ENCODE measurements at regions not wholly inside any gene's neighbourhood (a gene's known extent, or its start where the extent isn't known, plus 50 kb on each side); places are given as distances from the start of the nearest gene placed in this dataset.
"Not testable (repeated sequence)": the region's sequence is repeated elsewhere in the genome, so short reads cannot be mapped to it uniquely, and the experiment has no call there.

GRCh38 chr15:93823971-93824913 lies 407.1 kb upstream of the MCTP2 start:
- DNase-seq (ENCODE audit: low spot score): no peak

DNA sequence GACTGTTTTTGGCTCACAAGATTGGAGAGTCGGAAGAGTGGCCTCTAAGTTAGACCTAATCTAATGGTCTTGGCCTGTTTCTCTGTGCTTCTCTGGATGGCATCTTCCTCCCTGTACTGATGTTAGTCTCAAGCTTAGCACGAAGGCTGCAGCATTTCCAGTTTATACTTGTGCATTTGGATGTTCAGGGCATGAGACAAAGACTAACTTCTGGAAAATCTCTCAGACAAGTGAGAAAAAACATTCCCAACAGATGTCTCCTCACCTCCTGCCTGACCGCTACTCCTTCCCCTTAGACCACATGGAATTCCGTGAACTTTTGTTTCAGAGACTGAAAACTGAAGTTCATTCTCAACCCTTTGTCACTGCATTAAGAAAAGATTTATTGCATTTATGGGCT lies 410.8 kb upstream of the MCTP2 start:
- no peak for DNase-seq (ENCODE audit: low spot score)

GRCh38 chr15:93819826-93820225 lies 411.5 kb upstream of the MCTP2 start:
- no peak for DNase-seq (ENCODE audit: low spot score)

GRCh38 chr15:93816815-93817214 lies 414.5 kb upstream of the MCTP2 start:
- no peak for DNase-seq (ENCODE audit: low spot score)

DNA sequence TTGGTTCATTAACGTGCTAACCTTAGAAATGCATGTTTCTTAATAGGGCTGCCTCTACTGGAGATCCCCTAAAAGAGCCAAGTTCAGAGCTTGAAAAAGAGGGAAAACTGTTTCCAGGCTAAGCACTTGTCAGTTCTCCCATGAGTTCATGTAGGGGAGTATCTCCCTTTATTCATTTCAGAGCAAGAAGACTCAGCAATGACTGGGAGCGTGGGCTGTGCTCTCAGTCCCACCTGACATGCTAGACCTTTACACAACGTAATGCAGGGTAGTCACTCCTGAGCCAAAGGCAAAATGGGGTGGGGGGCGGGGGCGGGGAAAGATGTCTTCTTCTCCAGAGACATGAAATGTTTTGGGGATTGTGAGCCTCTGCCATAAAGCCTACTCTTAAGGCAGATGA lies 420.1 kb upstream of the MCTP2 start:
- no peak for DNase-seq (ENCODE audit: low spot score)

- no peak for DNase-seq (ENCODE audit: low spot score)
Observed at GRCh38 chr15:93809516-93809915, 421.8 kb upstream of the MCTP2 start.

DNA sequence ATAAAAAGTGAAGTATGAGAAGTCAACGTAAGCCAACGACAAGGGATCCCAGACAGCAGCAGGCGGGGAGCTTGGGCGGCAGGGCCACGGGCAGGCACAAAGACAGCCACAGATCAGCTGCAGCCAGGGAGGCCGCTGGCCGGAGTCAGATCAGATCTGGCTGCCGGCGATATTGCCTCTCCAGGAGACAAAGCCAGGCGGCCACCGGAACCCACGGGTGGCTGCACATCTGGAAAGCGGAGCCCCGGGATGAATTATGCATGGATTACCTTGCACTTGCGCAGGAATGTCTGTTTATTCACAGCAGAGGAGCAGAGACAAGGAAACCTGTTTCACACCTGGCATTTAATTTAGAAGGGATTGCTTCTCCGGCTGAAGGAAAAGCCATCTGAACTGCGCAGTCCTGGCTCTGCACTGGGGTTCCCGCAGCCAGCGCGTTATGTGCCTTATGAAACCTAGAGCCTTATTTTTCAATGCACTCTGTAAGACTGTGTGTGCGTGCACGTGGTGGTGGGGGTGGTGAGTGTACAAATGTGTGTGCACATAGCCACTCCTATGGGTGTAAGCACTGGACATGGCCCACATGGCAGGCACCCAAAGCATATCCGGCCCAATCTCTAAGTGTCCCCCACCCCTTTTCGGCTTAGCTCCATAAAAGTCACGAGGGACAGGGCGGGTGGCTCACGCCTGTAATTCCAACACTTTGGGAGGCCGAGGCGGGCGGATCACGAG lies 427.8 kb upstream of the MCTP2 start:
- peak; percentile 19 for DNase-seq (ENCODE audit: low spot score)

GRCh38 chr15:93801206-93801605 lies 430.2 kb upstream of the MCTP2 start:
- no peak for DNase-seq (ENCODE audit: low spot score)

GRCh38 chr15:93800805-93801204 lies 430.6 kb upstream of the MCTP2 start:
- peak; percentile 15 for DNase-seq (ENCODE audit: low spot score)

DNA sequence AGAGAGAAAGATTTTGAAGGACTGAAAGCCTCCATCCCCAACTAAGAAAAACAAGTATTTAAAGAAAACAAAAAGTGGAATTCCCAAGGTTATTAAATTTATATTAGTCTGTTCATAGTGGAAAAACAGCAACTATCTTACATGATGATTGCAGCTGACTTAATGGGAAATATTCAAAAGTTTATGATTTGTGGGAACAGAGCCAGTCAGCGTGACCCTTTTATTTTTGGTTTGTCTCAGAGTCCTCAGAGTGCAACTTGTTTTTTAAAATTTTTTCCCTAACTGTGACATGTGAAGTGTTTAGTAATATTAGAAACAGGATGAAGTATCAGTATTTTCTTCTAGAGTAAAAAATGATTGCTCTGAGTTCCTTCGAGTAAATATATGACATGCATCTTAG lies 441.9 kb upstream of the MCTP2 start:
- DNase-seq (ENCODE audit: low spot score): no peak

DNA sequence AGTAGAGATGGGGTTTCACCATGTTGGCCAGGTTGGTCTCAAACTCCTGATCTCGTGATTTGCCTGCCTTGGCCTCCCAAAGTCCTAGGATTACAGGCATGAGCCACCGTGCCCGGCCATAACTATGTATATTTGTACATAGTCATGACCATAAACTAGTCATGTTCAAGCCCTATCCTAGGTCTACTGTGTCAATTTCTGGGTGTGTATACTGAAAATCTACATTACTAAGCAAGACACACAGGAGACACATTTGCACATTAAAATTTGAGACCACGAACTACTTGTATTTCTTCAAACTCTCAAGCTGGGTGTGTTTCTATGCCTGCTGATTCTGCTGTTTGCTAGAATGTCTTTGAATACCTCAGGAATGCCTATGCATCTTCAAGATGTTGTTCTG lies 451.3 kb upstream of the MCTP2 start:
- no peak for DNase-seq (ENCODE audit: low spot score)

GRCh38 chr15:93779341-93779740 lies 452.0 kb upstream of the MCTP2 start:
- DNase-seq (ENCODE audit: low spot score): no peak

GRCh38 chr15:93771196-93772030 lies 459.9 kb upstream of the MCTP2 start:
- no peak for DNase-seq (ENCODE audit: low spot score)

DNA sequence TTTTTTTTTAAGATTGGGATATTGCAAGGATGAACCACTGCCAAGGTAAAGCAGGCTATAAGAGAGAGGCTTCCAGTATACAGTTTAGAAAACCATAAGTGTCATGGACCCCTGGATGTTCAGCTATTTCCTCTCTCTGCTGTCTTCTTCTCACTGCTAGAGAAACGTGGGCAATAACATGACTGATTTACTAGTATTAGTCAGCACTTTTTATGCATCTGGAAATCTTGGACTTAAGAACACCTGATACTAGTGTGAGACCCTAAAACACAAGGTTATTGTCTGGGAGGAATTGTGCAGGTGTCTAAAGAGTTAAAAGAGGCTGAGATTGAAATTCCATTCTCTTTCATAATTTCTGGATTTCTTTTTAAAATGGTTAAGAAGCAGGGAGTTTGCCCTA lies 460.6 kb upstream of the MCTP2 start:
- no peak for DNase-seq (ENCODE audit: low spot score)

- no peak for DNase-seq (ENCODE audit: low spot score)
Observed at GRCh38 chr15:93762036-93762435, 469.3 kb upstream of the MCTP2 start.

DNA sequence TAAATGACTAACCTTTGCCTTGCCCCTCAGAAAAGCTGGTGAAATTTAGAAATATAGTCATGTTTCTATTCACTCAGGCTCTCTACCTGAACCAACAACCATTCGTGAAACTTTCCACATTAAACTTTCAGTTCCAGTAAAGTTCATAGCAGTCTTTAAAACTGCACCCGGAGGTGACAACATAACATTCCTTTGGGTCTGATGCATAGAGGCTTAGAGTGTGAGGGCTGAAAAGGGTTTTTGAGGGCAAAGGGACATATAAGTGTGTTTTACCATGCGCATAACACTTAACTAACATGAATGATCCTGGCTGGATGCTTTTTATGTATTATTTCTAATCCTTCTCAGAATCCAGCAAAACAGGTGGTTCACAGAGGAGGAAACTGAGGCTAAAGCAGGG lies 471.7 kb upstream of the MCTP2 start:
- no peak for DNase-seq (ENCODE audit: low spot score)

GRCh38 chr15:93758824-93759223 lies 472.5 kb upstream of the MCTP2 start:
- DNase-seq (ENCODE audit: low spot score): no peak

DNA sequence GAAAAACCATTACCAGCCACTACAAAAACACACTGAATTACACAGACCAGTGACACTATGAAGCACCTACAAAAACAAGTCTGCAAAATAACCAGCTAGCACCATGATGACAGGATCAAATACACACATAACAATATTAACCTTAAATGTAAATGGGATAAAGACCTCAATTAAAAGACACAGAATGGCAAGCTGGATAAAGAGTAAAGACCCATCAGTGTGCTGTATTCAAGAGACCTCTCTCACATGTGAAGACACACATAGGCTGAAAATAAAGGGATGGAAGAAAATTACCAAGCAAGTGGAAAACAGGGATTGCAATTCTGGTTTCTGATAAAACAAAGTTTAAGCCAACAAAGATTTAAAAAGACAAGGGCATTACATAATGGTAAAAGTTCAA lies 482.7 kb upstream of the MCTP2 start:
- DNase-seq (ENCODE audit: low spot score): no peak

DNA sequence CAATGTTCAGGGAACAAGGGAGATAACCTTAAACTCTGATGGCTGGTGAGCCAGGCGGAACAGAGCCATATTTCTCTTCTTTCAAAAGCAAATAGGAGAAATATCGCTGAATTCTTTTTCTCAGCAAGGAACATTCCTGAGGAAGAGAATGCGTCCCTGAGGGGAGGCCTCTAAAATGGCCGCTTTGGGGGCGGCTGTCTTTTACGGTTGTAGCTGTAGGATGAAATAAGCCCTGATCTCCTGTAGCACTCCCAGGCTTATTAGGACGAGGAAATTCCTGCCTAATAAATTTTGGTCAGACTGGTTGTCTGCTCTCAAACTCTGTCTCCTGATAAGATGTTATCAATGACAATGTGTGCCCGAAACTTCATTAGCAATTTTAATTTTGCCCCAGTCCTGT lies 496.4 kb upstream of the MCTP2 start:
- DNase-seq (ENCODE audit: low spot score): not testable (repeated sequence)

- DNase-seq (ENCODE audit: low spot score): no peak
Observed at GRCh38 chr15:93730724-93731123, 500.6 kb upstream of the MCTP2 start.

DNA sequence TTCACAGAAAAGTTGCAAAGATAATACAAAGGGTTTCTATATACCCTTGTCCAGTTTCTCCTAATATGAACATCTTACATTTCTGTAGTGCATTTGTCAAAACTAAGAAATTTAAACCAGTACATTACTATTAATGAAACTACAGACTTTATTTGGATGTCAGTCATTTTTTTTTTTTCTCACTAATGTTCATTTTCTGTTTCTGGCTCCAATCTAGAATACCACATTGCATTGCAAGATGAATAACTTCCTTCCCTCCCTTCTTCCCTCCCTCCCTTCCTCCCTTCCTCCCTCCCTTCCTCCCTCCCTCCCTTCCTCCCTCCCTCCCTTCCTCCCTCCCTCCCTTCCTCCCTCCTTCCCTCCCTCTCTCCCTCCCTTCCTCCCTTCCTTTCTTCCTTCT lies 509.2 kb upstream of the MCTP2 start:
- no peak for DNase-seq (ENCODE audit: low spot score)

DNA sequence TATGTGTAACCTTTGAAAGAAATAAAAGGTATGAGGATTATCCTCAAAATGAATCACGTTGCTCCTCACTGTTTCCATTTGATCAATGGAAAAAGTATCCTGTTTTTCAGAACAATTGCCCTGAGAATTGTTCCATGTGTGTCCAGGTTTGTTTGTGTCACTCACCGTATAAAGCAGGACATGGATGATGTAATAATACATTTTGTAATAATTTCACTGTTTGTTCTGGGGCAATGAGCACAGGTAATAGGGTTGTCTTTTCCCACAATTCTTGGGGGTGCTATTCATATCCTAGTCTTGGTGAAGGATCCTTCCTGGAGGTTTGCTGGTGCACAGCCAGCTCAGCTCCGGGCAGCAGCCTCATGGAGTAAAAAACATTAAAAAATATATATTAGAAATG lies 510.8 kb upstream of the MCTP2 start:
- DNase-seq (ENCODE audit: low spot score): no peak
